ENCODE measurements at regions not wholly inside any gene's neighbourhood (a gene's known extent, or its start where the extent isn't known, plus 50 kb on each side); places are given as distances from the start of the nearest gene placed in this dataset.

GRCh38 chr5:83404182-83404716 is 67.3 kb upstream of the VCAN start:
- Mint-ChIP-seq H3K36me3 (peaks cover 0 to 2% of the 10 kb centered on the region in 2 donors), H3K27me3 (ENCODE audit: low read depth in 3 of 3) (no peaks in the 10 kb centered on the region), H3K4me1 (peaks cover 53% of the 10 kb centered on the region), H3K27ac (peak overlapping the region in 2 of 7 donors; percentile 52 to 53), H3K4me3 (no peak overlapping the region), H3K9me3 (peaks cover 0 to 3% (median 1%) of the 10 kb centered on the region in 7 donors)
- H3K9me3 ChIP-seq (replicated peaks in 1 of 2; ENCODE audit: control insufficient read depth in 1 of 2, insufficient read depth in 1 of 2, low read length in 2 of 2) = no peaks in the 10 kb centered on the region
- no peak overlapping the region for H3K4me3 ChIP-seq (replicated peaks in 1 of 3; ENCODE audit: low read depth in 2 of 3, low read length in 3 of 3)
- no peaks in the 10 kb centered on the region for H3K27me3 ChIP-seq (ENCODE audit: control insufficient read depth in 2 of 2, insufficient read depth in 2 of 2, low read length in 2 of 2)
- no peak for TF ChIP-seq CTCF (IDR thresholded peaks at IDR 0.05)
- H3K9ac ChIP-seq (ENCODE audit: insufficient read depth, low read length, poor library complexity, severe bottlenecking) = no peak overlapping the region
- WGBS (ENCODE audit: insufficient coverage) = 100% methylated on average over 1 of the region's 3 CpGs
- no peak overlapping the region for H3K27ac ChIP-seq (ENCODE audit: low read depth in 1 of 2, low read length in 2 of 2)
- no peaks in the 10 kb centered on the region for H4K20me1 ChIP-seq (ENCODE audit: insufficient read depth, low read length)
- H3K4me1 ChIP-seq (ENCODE audit: control insufficient read depth in 1 of 2, insufficient read depth in 2 of 2, low read length in 2 of 2) = peaks cover 50 to 71% of the 10 kb centered on the region in 2 donors
- intact Hi-C loops (cut with micrococcal nuclease) = no loop called here
- DNase-seq = no peak
- no peak overlapping the region for H2AFZ ChIP-seq (ENCODE audit: insufficient read depth, low read depth, low read length, poor library complexity, severe bottlenecking)
- no peaks in the 10 kb centered on the region for H3K79me2 ChIP-seq (ENCODE audit: insufficient read depth, low read length)
- no peaks in the 10 kb centered on the region for H3K36me3 ChIP-seq (replicated peaks in 1 of 2; ENCODE audit: control insufficient read depth in 1 of 2, insufficient read depth in 2 of 2, low read length in 2 of 2)
- no peak overlapping the region for H3K4me2 ChIP-seq (replicated peaks; ENCODE audit: extremely low read depth, low read length, poor library complexity, severe bottlenecking)

GRCh38 chr5:83405662-83406061 is 65.9 kb upstream of the VCAN start:
- Histone ChIP-seq H3K27ac (ENCODE audit: low read depth in 1 of 2, low read length in 2 of 2) (no peak overlapping the region), H3K4me2 (replicated peaks; ENCODE audit: extremely low read depth, low read length, poor library complexity, severe bottlenecking) (no peak overlapping the region), H3K4me3 (replicated peaks in 1 of 3; ENCODE audit: low read depth in 2 of 3, low read length in 3 of 3) (no peak overlapping the region), H3K4me1 (ENCODE audit: control insufficient read depth in 1 of 2, insufficient read depth in 2 of 2, low read length in 2 of 2) (peaks cover 51 to 76% of the 10 kb centered on the region in 2 donors), H3K9me3 (replicated peaks in 1 of 2; ENCODE audit: control insufficient read depth in 1 of 2, insufficient read depth in 1 of 2, low read length in 2 of 2) (no peaks in the 10 kb centered on the region), H3K9ac (ENCODE audit: insufficient read depth, low read length, poor library complexity, severe bottlenecking) (no peak overlapping the region), H3K27me3 (ENCODE audit: control insufficient read depth in 2 of 2, insufficient read depth in 2 of 2, low read length in 2 of 2) (no peaks in the 10 kb centered on the region), H4K20me1 (ENCODE audit: insufficient read depth, low read length) (no peaks in the 10 kb centered on the region), H3K79me2 (ENCODE audit: insufficient read depth, low read length) (no peaks in the 10 kb centered on the region), H3K36me3 (replicated peaks in 1 of 2; ENCODE audit: control insufficient read depth in 1 of 2, insufficient read depth in 2 of 2, low read length in 2 of 2) (no peaks in the 10 kb centered on the region), H2AFZ (ENCODE audit: insufficient read depth, low read depth, low read length, poor library complexity, severe bottlenecking) (no peak overlapping the region)
- H3K4me1 Mint-ChIP-seq = peaks cover 59% of the 10 kb centered on the region
- H3K27me3 Mint-ChIP-seq (ENCODE audit: low read depth in 3 of 3) = no peaks in the 10 kb centered on the region
- H3K4me3 Mint-ChIP-seq = no peak overlapping the region
- H3K36me3 Mint-ChIP-seq = peaks cover 2 to 5% of the 10 kb centered on the region in 2 donors
- peaks cover 3 to 15% (median 5%) of the 10 kb centered on the region in 7 donors for H3K9me3 Mint-ChIP-seq
- no peak for DNase-seq
- no CpG with 5 or more reads among the region's 3 CpGs for WGBS (ENCODE audit: insufficient coverage)
- intact Hi-C loops (cut with micrococcal nuclease) = no loop called here
- no peak overlapping the region for H3K27ac Mint-ChIP-seq
- no peak for TF ChIP-seq CTCF (IDR thresholded peaks at IDR 0.05)
